HG02840 (cell line): ENCODE measurements at regions not wholly inside any gene's neighbourhood (a gene's known extent, or its start where the extent isn't known, plus 50 kb on each side); places are given as distances from the start of the nearest gene placed in this dataset.

ENCODE experiments used
- ATAC-seq: cut with Tn5 transposase; IDR thresholded peaks from one replicate; pipeline ENCODE4 v1.9.1; 2021; ENCODE audit warnings: mild to moderate bottlenecking, moderate library complexity, moderate number of reproducible peaks; ENCODE audit not compliant: unreplicated experiment, low FRiP score

GRCh38 chr5:158644301-158644700, 455.4 kb downstream of the EBF1 start:
- no peak for ATAC-seq

GRCh38 chr5:158643840-158644239, 455.9 kb downstream of the EBF1 start:
- ATAC-seq = no peak

GRCh38 chr5:158642879-158643278, 456.8 kb downstream of the EBF1 start:
- ATAC-seq = no peak

- ATAC-seq = no peak
Observed at GRCh38 chr5:158641016-158641415, 458.7 kb downstream of the EBF1 start.

- no peak for ATAC-seq
Observed at GRCh38 chr5:158640593-158640980, 459.1 kb downstream of the EBF1 start.

GRCh38 chr5:158639881-158640592, 459.7 kb downstream of the EBF1 start:
- ATAC-seq = no peak

- ATAC-seq = no peak
Observed at GRCh38 chr5:158638396-158638795, 461.3 kb downstream of the EBF1 start.

GRCh38 chr5:158637039-158637438, 462.7 kb downstream of the EBF1 start:
- ATAC-seq = no peak

- ATAC-seq = no peak
Observed at GRCh38 chr5:158635565-158635964, 464.2 kb downstream of the EBF1 start.

GRCh38 chr5:158634714-158635113, 465.0 kb downstream of the EBF1 start:
- no peak for ATAC-seq

GRCh38 chr5:158629591-158630312, 470.0 kb downstream of the EBF1 start:
- no peak for ATAC-seq

GRCh38 chr5:158626718-158627117, 473.0 kb downstream of the EBF1 start:
- ATAC-seq = no peak

- no peak for ATAC-seq
Observed at GRCh38 chr5:158623971-158624370, 475.7 kb downstream of the EBF1 start.

GRCh38 chr5:158621391-158621790, 478.3 kb downstream of the EBF1 start:
- ATAC-seq = no peak

- ATAC-seq = no peak
Observed at GRCh38 chr5:158619083-158619788, 480.5 kb downstream of the EBF1 start.

- no peak for ATAC-seq
Observed at GRCh38 chr5:158618256-158618655, 481.5 kb downstream of the EBF1 start.

- no peak for ATAC-seq
Observed at GRCh38 chr5:158616707-158617106, 483.0 kb downstream of the EBF1 start.

GRCh38 chr5:158614951-158615350, 484.8 kb downstream of the EBF1 start:
- ATAC-seq = no peak

- no peak for ATAC-seq
Observed at GRCh38 chr5:158611581-158611980, 488.1 kb downstream of the EBF1 start.

- ATAC-seq = no peak
Observed at GRCh38 chr5:158610051-158610415, 489.7 kb downstream of the EBF1 start.

GRCh38 chr5:158609333-158610050, 490.2 kb downstream of the EBF1 start:
- ATAC-seq = no peak
